H9 (cell line): ENCODE measurements at regions not wholly inside any gene's neighbourhood (a gene's known extent, or its start where the extent isn't known, plus 50 kb on each side); places are given as distances from the start of the nearest gene placed in this dataset.

Experiments
- DNase-seq: peaks from one replicate; pipeline ENCODE4 v3.0.0-alpha.2; 2017
- H2AFZ ChIP-seq: one replicate; pipeline ENCODE4 v1.6.1; 2013; ENCODE audit warnings: mild to moderate bottlenecking, low read length, control low read depth, moderate library complexity
- H2AK5ac ChIP-seq: 2 replicates; pipeline ENCODE4 v1.6.1; 2013; ENCODE audit warnings: low read length, control low read depth, mixed read lengths; ENCODE audit not compliant: insufficient read length
- H2BK120ac ChIP-seq: one replicate; pipeline ENCODE4 v1.6.1; 2013; ENCODE audit warnings: low read depth, mild to moderate bottlenecking, low read length, control low read depth, inconsistent platforms; ENCODE audit not compliant: poor library complexity, severe bottlenecking
- H2BK12ac ChIP-seq: 2 replicates; pipeline ENCODE4 v1.6.1; 2013; ENCODE audit warnings: low read length, control low read depth, mixed read lengths, low read depth; ENCODE audit not compliant: insufficient read length
- H2BK15ac ChIP-seq: 2 replicates; pipeline ENCODE4 v1.6.1; 2013; ENCODE audit warnings: low read depth, low read length, control low read depth
- H2BK20ac ChIP-seq: one replicate; pipeline ENCODE4 v1.6.1; 2013; ENCODE audit warnings: low read depth, mild to moderate bottlenecking, low read length, control low read depth, inconsistent platforms; ENCODE audit not compliant: poor library complexity, severe bottlenecking
- H2BK5ac ChIP-seq: 2 replicates; pipeline ENCODE4 v1.6.1; 2013; ENCODE audit warnings: low read length, control low read depth, mixed read lengths; ENCODE audit not compliant: insufficient read length
- H3K14ac ChIP-seq: 2 replicates; pipeline ENCODE4 v1.6.1; 2013; ENCODE audit warnings: low read length, control low read depth; ENCODE audit not compliant: insufficient read depth
- H3K18ac ChIP-seq: 2 replicates; pipeline ENCODE4 v1.6.1; 2013; ENCODE audit warnings: low read depth, mild to moderate bottlenecking, mixed read lengths, low read length, control low read depth; ENCODE audit not compliant: insufficient read length
- H3K23ac ChIP-seq: 2 replicates; pipeline ENCODE4 v1.6.1; 2013; ENCODE audit warnings: low read length, control low read depth, mixed read lengths, low read depth; ENCODE audit not compliant: insufficient read length
- H3K23me2 ChIP-seq: 2 replicates; pipeline ENCODE4 v1.6.1; 2013; ENCODE audit warnings: low read depth, mild to moderate bottlenecking, mixed read lengths, low read length, control low read depth; ENCODE audit not compliant: insufficient read length, poor library complexity, severe bottlenecking
- H3K27ac ChIP-seq: 2 replicates; pipeline ENCODE4 v1.5.1; 2013; ENCODE audit warnings: low read length, control low read depth, mixed read lengths, low read depth; ENCODE audit not compliant: insufficient read length
- H3K27me3 ChIP-seq: 2 replicates; pipeline ENCODE4 v1.6.1; 2013; ENCODE audit warnings: low read length, control low read depth, inconsistent platforms; ENCODE audit not compliant: insufficient read depth
- H3K4ac ChIP-seq: 2 replicates; pipeline ENCODE4 v1.6.1; 2013; ENCODE audit warnings: low read depth, mild to moderate bottlenecking, control low read depth, inconsistent platforms, low read length, moderate library complexity
- H3K4me1 ChIP-seq: 2 replicates; pipeline ENCODE4 v1.6.1; 2013; ENCODE audit warnings: low read length, control low read depth, inconsistent platforms; ENCODE audit not compliant: insufficient read depth
- H3K4me2 ChIP-seq: 2 replicates; pipeline ENCODE4 v1.6.1; 2013; ENCODE audit warnings: low read length, control low read depth, mixed read lengths; ENCODE audit not compliant: insufficient read length, insufficient read depth
- H3K56ac ChIP-seq: 2 replicates; pipeline ENCODE4 v1.6.1; 2013; ENCODE audit warnings: low read depth, mild to moderate bottlenecking, mixed read lengths, low read length, control low read depth; ENCODE audit not compliant: insufficient read length
- H3K79me1 ChIP-seq: 2 replicates; pipeline ENCODE4 v1.6.1; 2013; ENCODE audit warnings: low read depth, mild to moderate bottlenecking, moderate library complexity, low read length, control low read depth, inconsistent platforms; ENCODE audit not compliant: insufficient read depth, poor library complexity, severe bottlenecking
- H3K79me2 ChIP-seq: 2 replicates; pipeline ENCODE4 v1.6.1; 2013; ENCODE audit warnings: low read length, control low read depth, inconsistent platforms; ENCODE audit not compliant: insufficient read depth
- H3K9ac ChIP-seq: 2 replicates; pipeline ENCODE4 v1.6.1; 2013; ENCODE audit warnings: low read length, control low read depth, mixed read lengths; ENCODE audit not compliant: insufficient read length; ENCODE audit errors: extremely low read depth
- H3K9me3 ChIP-seq: one replicate; pipeline ENCODE4 v1.6.1; 2013; ENCODE audit warnings: low read depth, low read length, inconsistent platforms; ENCODE audit not compliant: control insufficient read depth
- H3T11ph ChIP-seq: one replicate; pipeline ENCODE4 v1.6.1; 2013; ENCODE audit warnings: mild to moderate bottlenecking, low read length, control low read depth, inconsistent platforms
- H4K20me1 ChIP-seq: one replicate; pipeline ENCODE4 v1.6.1; 2013; ENCODE audit not compliant: control insufficient read depth, insufficient read length, insufficient read depth
- H4K5ac ChIP-seq: 2 replicates; pipeline ENCODE4 v1.6.1; 2013; ENCODE audit warnings: low read depth, mild to moderate bottlenecking, mixed read lengths, low read length, control low read depth; ENCODE audit not compliant: insufficient read length
- H4K8ac ChIP-seq: replicated peaks from 2 replicates; pipeline ENCODE4 v1.6.1; 2013; ENCODE audit warnings: low read length, control low read depth, mixed read lengths, low read depth; ENCODE audit not compliant: insufficient read length
- H4K91ac ChIP-seq: 2 replicates; pipeline ENCODE4 v1.6.1; 2013; ENCODE audit warnings: low read depth, mild to moderate bottlenecking, moderate library complexity, mixed read lengths, low read length, control low read depth; ENCODE audit not compliant: insufficient read length
- H3K27ac Mint-ChIP-seq, 3 experiments: 2 replicates in 2 of 3; 3 replicates in 1 of 3; pipeline ENCODE4 v1.8.0; 2020 to 2021; ENCODE audit warnings: mixed read lengths in 3 of 3, mild to moderate bottlenecking in 1 of 3, moderate library complexity in 1 of 3
- H3K27me3 Mint-ChIP-seq: 2 replicates; pipeline ENCODE4 v1.8.0; 2021; ENCODE audit warnings: low read depth, mild to moderate bottlenecking, moderate library complexity, mixed read lengths
- H3K36me3 Mint-ChIP-seq, 3 experiments: 2 replicates in 2 of 3; 3 replicates in 1 of 3; pipeline ENCODE4 v1.8.0; 2020 to 2021; ENCODE audit warnings: low read depth in 3 of 3, mixed read lengths in 3 of 3; ENCODE audit not compliant: insufficient read depth in 1 of 3
- H3K4me1 Mint-ChIP-seq, 2 experiments: 2 replicates each; pipeline ENCODE4 v1.8.0; 2020; ENCODE audit warnings: mixed read lengths in 2 of 2
- H3K4me3 Mint-ChIP-seq, 2 experiments: 2 replicates in 1 of 2; 3 replicates in 1 of 2; pipeline ENCODE4 v1.8.0; 2020 to 2021; ENCODE audit warnings: mild to moderate bottlenecking in 2 of 2, mixed read lengths in 2 of 2, moderate library complexity in 1 of 2
- H3K9me3 Mint-ChIP-seq, 2 experiments: 2 replicates in 1 of 2; 3 replicates in 1 of 2; pipeline ENCODE4 v1.8.0; 2020; ENCODE audit warnings: mild to moderate bottlenecking in 2 of 2, mixed read lengths in 2 of 2, moderate library complexity in 1 of 2
- WGBS: extraction: QIAGEN DNeasy Blood & Tissue Kit; methylation state at CpG from one replicate; pipeline ENCODE4 v1.1.7; 2013; ENCODE audit warnings: missing lambda C conversion rate, low lambda C conversion rate, mixed read lengths; ENCODE audit not compliant: insufficient read length; ENCODE audit errors: extremely low coverage; 5-methylcytosine and 5-hydroxymethylcytosine counted together
- TF ChIP-seq, protein P1 (sequence below): fragments of 200-600 bp; sonication (generic); conservative IDR thresholded peaks from 3 replicates; pipeline ENCODE4 v1.8.0; 2021; ENCODE audit warnings: antibody characterized with exemption, mild to moderate bottlenecking

DNA sequence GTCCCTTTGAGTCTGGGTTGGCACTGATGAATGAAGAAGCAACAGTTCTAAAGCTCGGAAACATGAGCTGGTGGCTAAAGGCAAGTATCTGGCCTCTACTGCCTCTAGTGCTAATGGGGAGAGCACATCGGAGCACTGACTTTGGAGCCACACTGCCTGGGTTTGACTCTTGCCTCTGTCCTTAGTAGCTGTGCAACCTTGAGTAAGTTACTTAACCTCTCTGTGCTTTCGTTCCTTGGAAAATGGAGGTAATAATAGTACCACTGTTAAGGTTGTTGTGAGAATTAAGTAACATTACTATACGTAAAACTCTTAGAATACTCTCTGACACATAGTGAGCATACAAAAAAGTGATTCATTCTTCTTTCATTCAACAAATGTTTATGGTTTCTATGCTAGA, 211.2 kb downstream of the ATG4C start:
- no peak overlapping the region for H4K8ac ChIP-seq
- H3K18ac ChIP-seq, result no peak overlapping the region
- Mint-ChIP-seq H3K4me1 (peaks cover 26 to 40% of the 10 kb centered on the region in 2 experiments), H3K27me3 (no peaks in the 10 kb centered on the region), H3K36me3 (no peaks in the 10 kb centered on the region), H3K27ac (no peak overlapping the region), H3K4me3 (no peak overlapping the region), H3K9me3 (no peaks in the 10 kb centered on the region; a peak in 1 of 5 replicates)
- WGBS, result no CpG with 5 or more reads among the region's 4 CpGs
- no peak overlapping the region for H2BK12ac ChIP-seq
- H3K4me1 ChIP-seq, result peaks cover 3% of the 10 kb centered on the region; the same call in 1 of the 2 replicates
- no peak overlapping the region for H2BK120ac ChIP-seq
- no peak overlapping the region for H3K4me2 ChIP-seq
- H2BK5ac ChIP-seq, result no peak overlapping the region
- H2BK15ac ChIP-seq, result no peak overlapping the region
- no peak overlapping the region for H3K56ac ChIP-seq
- H2AK5ac ChIP-seq, result no peak overlapping the region
- no peaks in the 10 kb centered on the region for H4K20me1 ChIP-seq
- H3K23ac ChIP-seq, result no peak overlapping the region
- no peak overlapping the region for H2AFZ ChIP-seq
- TF ChIP-seq, protein P1, sequence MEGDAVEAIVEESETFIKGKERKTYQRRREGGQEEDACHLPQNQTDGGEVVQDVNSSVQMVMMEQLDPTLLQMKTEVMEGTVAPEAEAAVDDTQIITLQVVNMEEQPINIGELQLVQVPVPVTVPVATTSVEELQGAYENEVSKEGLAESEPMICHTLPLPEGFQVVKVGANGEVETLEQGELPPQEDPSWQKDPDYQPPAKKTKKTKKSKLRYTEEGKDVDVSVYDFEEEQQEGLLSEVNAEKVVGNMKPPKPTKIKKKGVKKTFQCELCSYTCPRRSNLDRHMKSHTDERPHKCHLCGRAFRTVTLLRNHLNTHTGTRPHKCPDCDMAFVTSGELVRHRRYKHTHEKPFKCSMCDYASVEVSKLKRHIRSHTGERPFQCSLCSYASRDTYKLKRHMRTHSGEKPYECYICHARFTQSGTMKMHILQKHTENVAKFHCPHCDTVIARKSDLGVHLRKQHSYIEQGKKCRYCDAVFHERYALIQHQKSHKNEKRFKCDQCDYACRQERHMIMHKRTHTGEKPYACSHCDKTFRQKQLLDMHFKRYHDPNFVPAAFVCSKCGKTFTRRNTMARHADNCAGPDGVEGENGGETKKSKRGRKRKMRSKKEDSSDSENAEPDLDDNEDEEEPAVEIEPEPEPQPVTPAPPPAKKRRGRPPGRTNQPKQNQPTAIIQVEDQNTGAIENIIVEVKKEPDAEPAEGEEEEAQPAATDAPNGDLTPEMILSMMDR, result no peak
- H3K27me3 ChIP-seq, result no peaks in the 10 kb centered on the region
- no peak overlapping the region for H3K4ac ChIP-seq
- H3K79me1 ChIP-seq, result no peaks in the 10 kb centered on the region
- no peak for DNase-seq
- H3K14ac ChIP-seq, result no peak overlapping the region
- no peaks in the 10 kb centered on the region for H3K23me2 ChIP-seq
- H3K79me2 ChIP-seq, result no peaks in the 10 kb centered on the region
- no peak overlapping the region for H2BK20ac ChIP-seq
- H3K27ac ChIP-seq, result no peak overlapping the region
- H4K91ac ChIP-seq, result no peak overlapping the region
- H4K5ac ChIP-seq, result no peak overlapping the region
- H3K9me3 ChIP-seq, result no peaks in the 10 kb centered on the region
- H3T11ph ChIP-seq, result no peak overlapping the region
- no peak overlapping the region for H3K9ac ChIP-seq
